HEK293T (cell line): ENCODE measurements at regions not wholly inside any gene's neighbourhood (a gene's known extent, or its start where the extent isn't known, plus 50 kb on each side); places are given as distances from the start of the nearest gene placed in this dataset.

Experiments
- BHLHE40 ChIP-seq: fragments of 450-650 bp; IDR thresholded peaks from 2 replicates; pipeline ENCODE4 v1.6.1; 2016; ENCODE audit warnings: mild to moderate bottlenecking, moderate library complexity, borderline replicate concordance
- CTBP1 ChIP-seq: fragments of 450-650 bp; IDR thresholded peaks from 2 replicates; pipeline ENCODE4 v1.6.1; 2016; ENCODE audit warnings: borderline replicate concordance
- HDGF ChIP-seq: fragments of 450-650 bp; IDR thresholded peaks from 2 replicates; pipeline ENCODE4 v1.6.1; 2017; ENCODE audit warnings: antibody characterized with exemption, borderline replicate concordance
- L3MBTL2 ChIP-seq: fragments of 450-650 bp; conservative IDR thresholded peaks from 2 replicates; pipeline ENCODE4 v1.6.1; 2016; ENCODE audit warnings: mild to moderate bottlenecking
- NFRKB ChIP-seq: fragments of 450-650 bp; IDR thresholded peaks from 2 replicates; pipeline ENCODE4 v1.6.1; 2016; ENCODE audit warnings: mild to moderate bottlenecking, moderate library complexity
- SP1 ChIP-seq: fragments of 450-650 bp; IDR thresholded peaks from 2 replicates; pipeline ENCODE4 v1.6.1; 2017

DNA sequence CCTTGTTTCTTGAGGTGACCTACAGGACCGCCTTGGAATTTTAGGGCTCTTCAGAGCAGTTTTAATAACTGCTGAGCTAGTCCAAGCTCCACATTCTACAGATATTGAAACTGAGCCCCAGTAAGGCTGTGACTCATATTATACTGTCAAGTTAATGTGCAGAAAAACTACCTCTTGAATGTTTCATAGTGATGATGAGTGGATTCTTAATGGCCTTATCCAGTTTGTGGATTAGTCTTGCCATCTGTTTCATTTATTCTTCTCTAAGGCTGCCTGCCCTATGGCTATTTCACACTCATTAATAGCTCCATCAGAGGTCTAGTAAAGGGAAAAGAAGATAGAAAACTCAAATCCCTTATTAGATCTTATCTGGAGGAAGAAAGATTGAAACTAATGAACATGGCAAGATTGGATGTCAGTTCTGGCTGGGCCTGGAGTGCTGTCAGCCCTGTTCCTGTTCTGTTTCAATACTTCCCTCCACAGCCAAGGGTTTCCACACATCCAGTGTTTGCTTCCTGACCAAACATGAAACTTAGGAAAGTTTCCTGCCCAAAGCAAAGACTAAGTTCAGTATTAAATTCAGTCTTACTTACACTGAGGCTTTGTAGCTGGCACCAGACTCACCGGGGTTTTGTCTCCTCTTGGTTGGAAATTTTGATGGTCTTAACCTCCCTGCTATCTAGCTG lies 215.6 kb upstream of the DMAC1 start:
- no peak for TF ChIP-seq L3MBTL2
- TF ChIP-seq CTBP1 = no peak
- TF ChIP-seq SP1 = no peak
- TF ChIP-seq HDGF = no peak
- TF ChIP-seq BHLHE40 = no peak
- TF ChIP-seq NFRKB = no peak
